Coronary artery (tissue), 2 donors: ENCODE measurements at regions not wholly inside any gene's neighbourhood (a gene's known extent, or its start where the extent isn't known, plus 50 kb on each side); places are given as distances from the start of the nearest gene placed in this dataset.

Source experiments
- DNase-seq: peaks from one replicate; pipeline ENCODE4 v3.0.0-alpha.2; 2017; ENCODE audit warnings: low spot score
- H3K27ac ChIP-seq, 2 donors: fragments of 200-600 bp; sonication (generic); one replicate each; pipeline ENCODE4 v1.5.1; 2016 to 2019
- H3K4me3 ChIP-seq: fragments of 200-600 bp; sonication (generic); 2 replicates; pipeline ENCODE4 v1.5.1; 2016; ENCODE audit warnings: mild to moderate bottlenecking, moderate library complexity
- CTCF ChIP-seq: fragments of 200-600 bp; sonication (generic); IDR thresholded peaks from one replicate; pipeline ENCODE4 v1.5.1; 2019; ENCODE audit warnings: antibody characterized with exemption

- TF ChIP-seq CTCF: no peak
- H3K4me3 ChIP-seq: no peak overlapping the region
- DNase-seq: no peak
- no peak overlapping the region for H3K27ac ChIP-seq
These were observed 214.2 kb upstream of the ZNF462 start for GRCh38 chr9:106648799-106649198.

GRCh38 chr9:106649664-106650063 lies 213.3 kb upstream of the ZNF462 start:
- no peak overlapping the region for H3K4me3 ChIP-seq
- no peak for TF ChIP-seq CTCF
- no peak for DNase-seq
- H3K27ac ChIP-seq: no peak overlapping the region

- Histone ChIP-seq H3K27ac (no peak overlapping the region), H3K4me3 (no peak overlapping the region)
- DNase-seq: no peak
- TF ChIP-seq CTCF: no peak
These were observed 209.8 kb upstream of the ZNF462 start for GRCh38 chr9:106653213-106653612.

- H3K27ac ChIP-seq: no peak overlapping the region
- DNase-seq: no peak
- TF ChIP-seq CTCF: no peak
- no peak overlapping the region for H3K4me3 ChIP-seq
These were observed 207.0 kb upstream of the ZNF462 start for GRCh38 chr9:106655966-106656365.

- no peak overlapping the region for H3K4me3 ChIP-seq
- H3K27ac ChIP-seq: no peak overlapping the region
- no peak for DNase-seq
- TF ChIP-seq CTCF: no peak
These were observed 205.0 kb upstream of the ZNF462 start for GRCh38 chr9:106657926-106658325.

- TF ChIP-seq CTCF: no peak
- no peak overlapping the region for H3K4me3 ChIP-seq
- no peak for DNase-seq
- no peak overlapping the region for H3K27ac ChIP-seq
These were observed 194.4 kb upstream of the ZNF462 start for GRCh38 chr9:106668534-106668933.

GRCh38 chr9:106669835-106670234 lies 193.1 kb upstream of the ZNF462 start:
- Histone ChIP-seq H3K4me3 (no peak overlapping the region), H3K27ac (no peak overlapping the region)
- no peak for TF ChIP-seq CTCF
- DNase-seq: no peak
